Mucosa of stomach (tissue), 1 donor: ENCODE measurements at regions not wholly inside any gene's neighbourhood (a gene's known extent, or its start where the extent isn't known, plus 50 kb on each side); places are given as distances from the start of the nearest gene placed in this dataset.
"Not testable (repeated sequence)": the region's sequence is repeated elsewhere in the genome, so short reads cannot be mapped to it uniquely, and the experiment has no call there.

Experiments used
- H3K27me3 ChIP-seq: one replicate; pipeline ENCODE4 v1.7.0; 2013; ENCODE audit warnings: mild to moderate bottlenecking, low read length; ENCODE audit not compliant: control insufficient read depth, insufficient read depth
- H3K36me3 ChIP-seq: one replicate; pipeline ENCODE4 v1.7.0; 2013; ENCODE audit warnings: low read length; ENCODE audit not compliant: control insufficient read depth, insufficient read depth
- H3K4me1 ChIP-seq: one replicate; pipeline ENCODE4 v1.7.0; 2013; ENCODE audit warnings: mild to moderate bottlenecking, low read length; ENCODE audit not compliant: control insufficient read depth, insufficient read depth
- H3K4me3 ChIP-seq: one replicate; pipeline ENCODE4 v1.7.0; 2013; ENCODE audit warnings: low read length
- H3K9ac ChIP-seq: one replicate; pipeline ENCODE4 v1.7.0; 2013; ENCODE audit warnings: mild to moderate bottlenecking, low read length, moderate library complexity
- H3K9me3 ChIP-seq: one replicate; pipeline ENCODE4 v1.7.0; 2013; ENCODE audit warnings: mild to moderate bottlenecking, low read length, moderate library complexity; ENCODE audit not compliant: control insufficient read depth
- donor health status: Pancreatic carcinoma.

- no peaks in the 10 kb centered on the region for H3K9me3 ChIP-seq
- no peaks in the 10 kb centered on the region for H3K27me3 ChIP-seq
- H3K4me1 ChIP-seq: no peaks in the 10 kb centered on the region
- no peak overlapping the region for H3K9ac ChIP-seq
- no peak overlapping the region for H3K4me3 ChIP-seq
- H3K36me3 ChIP-seq: no peaks in the 10 kb centered on the region
These were observed 164.8 kb upstream of the MAN1A1 start for GRCh38 chr6:119514345-119514744.

DNA sequence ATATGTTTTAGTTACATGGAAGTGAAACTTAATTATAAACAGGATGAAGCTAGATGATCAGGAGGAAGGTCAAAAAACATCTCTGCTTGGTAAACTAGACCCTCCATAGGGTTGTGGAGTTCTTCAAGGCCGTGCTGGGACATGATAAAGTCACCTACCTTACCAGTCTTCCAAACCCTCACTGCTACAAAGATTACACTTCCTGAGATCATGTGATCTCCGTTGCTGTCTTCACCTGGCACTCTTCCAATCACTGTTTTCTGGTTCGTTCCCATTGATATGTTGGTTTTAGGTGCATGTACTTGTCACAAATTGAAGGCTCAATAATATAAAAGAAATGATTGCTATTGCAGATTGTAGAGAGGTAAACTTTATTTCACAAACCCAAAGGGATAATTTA is 161.5 kb upstream of the MAN1A1 start:
- no peak overlapping the region for H3K9ac ChIP-seq

GRCh38 chr6:119510246-119510645 is 160.7 kb upstream of the MAN1A1 start:
- Histone ChIP-seq H3K4me1 (no peaks in the 10 kb centered on the region), H3K36me3 (no peaks in the 10 kb centered on the region), H3K27me3 (no peaks in the 10 kb centered on the region)

More for the DNA sequence above, 161.5 kb upstream of the MAN1A1 start:
- Histone ChIP-seq H3K4me1 (no peaks in the 10 kb centered on the region), H3K9me3 (no peaks in the 10 kb centered on the region), H3K36me3 (no peaks in the 10 kb centered on the region), H3K4me3 (no peak overlapping the region), H3K27me3 (no peaks in the 10 kb centered on the region)

GRCh38 chr6:119506631-119507174 is 157.1 kb upstream of the MAN1A1 start:
- Histone ChIP-seq H3K36me3 (no peaks in the 10 kb centered on the region), H3K9me3 (no peaks in the 10 kb centered on the region), H3K4me1 (no peaks in the 10 kb centered on the region), H3K4me3 (no peak overlapping the region), H3K9ac (no peak overlapping the region), H3K27me3 (no peaks in the 10 kb centered on the region)

More at GRCh38 chr6:119510246-119510645, 160.7 kb upstream of the MAN1A1 start:
- Histone ChIP-seq H3K4me3 (no peak overlapping the region), H3K9me3 (no peaks in the 10 kb centered on the region), H3K9ac (no peak overlapping the region)

DNA sequence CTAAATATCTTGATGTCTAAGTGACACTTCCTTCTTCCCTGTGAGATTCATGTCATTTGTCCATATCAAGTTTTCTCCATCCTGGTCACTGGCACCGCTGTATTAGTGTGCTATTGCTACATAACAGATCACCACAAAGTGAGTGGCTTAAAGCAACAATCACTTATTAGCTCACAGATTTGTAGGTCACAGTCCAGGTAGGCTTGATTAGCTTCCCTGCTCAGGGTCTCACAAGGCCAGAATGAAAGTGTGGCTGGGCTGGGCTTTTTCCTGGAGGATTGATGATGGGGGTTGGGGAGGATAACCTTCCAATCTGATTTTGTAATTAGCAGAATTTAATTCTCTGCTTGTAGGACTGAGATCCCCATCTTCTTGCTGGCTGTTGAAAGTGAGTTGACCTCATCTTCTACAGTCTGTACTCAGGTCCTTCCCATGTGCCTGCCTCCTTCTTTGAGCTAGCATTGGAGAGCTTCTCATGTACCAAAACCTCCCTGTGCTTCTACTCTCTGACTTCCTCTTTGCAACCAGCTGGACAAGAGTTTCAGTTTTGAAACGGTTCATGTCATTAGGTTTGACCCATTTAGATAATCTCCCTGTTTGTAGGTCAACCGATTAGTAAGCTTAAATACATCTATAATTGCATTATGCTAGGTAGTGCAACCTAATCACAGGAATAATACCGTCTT is 152.4 kb upstream of the MAN1A1 start:
- Histone ChIP-seq H3K27me3 (no peaks in the 10 kb centered on the region), H3K4me1 (no peaks in the 10 kb centered on the region), H3K4me3 (no peak overlapping the region), H3K9me3 (no peaks in the 10 kb centered on the region), H3K36me3 (no peaks in the 10 kb centered on the region), H3K9ac (no peak overlapping the region)

DNA sequence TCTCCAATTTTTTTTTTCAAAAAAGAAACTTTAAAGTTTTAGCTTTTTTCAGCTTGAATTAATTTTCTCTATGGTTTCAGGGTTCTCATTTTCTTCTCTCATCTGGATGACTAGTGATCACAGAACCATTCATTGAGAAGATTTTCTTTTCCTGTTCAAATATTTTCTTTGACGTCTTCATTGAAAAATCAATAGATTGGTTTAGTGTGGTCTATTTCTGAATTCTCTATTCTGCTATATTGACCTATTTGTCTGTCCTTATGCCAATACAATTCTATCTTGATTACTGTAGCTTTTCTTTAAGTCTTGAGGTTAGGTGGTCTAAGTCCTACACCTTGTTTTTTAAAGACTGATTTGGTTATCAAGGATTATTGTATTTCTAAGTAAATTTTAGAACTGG is 150.2 kb upstream of the MAN1A1 start:
- Histone ChIP-seq H3K4me1 (no peaks in the 10 kb centered on the region), H3K4me3 (no peak overlapping the region), H3K9me3 (no peaks in the 10 kb centered on the region), H3K36me3 (no peaks in the 10 kb centered on the region), H3K9ac (no peak overlapping the region), H3K27me3 (no peaks in the 10 kb centered on the region)

DNA sequence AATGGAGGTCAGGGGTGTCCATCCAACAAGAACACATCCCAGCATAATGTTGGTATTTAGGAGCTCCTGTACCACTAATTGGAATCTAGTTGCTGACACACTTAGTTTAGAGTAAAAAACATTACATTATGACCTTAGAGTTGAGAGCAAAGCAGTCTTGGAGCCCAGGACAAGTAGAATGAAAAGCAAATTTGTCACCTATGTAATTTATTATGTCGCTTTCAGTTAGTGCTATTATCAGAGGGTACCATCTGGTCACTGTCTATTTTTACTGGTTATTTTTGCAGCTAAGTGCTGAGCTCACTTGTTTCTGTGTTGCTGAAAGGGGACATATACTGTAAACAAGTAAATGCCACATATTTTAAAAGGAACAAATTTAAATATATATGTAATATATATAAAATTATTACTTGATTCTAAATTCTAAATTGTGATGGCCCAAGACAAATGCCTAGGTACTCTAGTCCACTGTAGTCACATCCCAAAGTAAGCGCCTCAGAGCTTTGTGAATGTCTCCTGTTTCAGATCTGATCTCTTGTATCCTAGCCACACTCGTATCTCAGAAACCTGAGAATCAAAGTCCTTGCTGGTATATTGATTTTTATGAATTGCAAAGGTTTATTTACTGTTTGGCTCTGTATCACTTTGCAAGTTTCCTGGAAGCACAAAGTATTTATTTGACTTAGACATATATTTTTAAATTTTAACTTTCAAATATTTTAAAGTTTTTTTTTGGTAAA is 148.6 kb upstream of the MAN1A1 start:
- H3K9me3 ChIP-seq: no peaks in the 10 kb centered on the region
- H3K36me3 ChIP-seq: no peaks in the 10 kb centered on the region
- peaks cover 15% of the 10 kb centered on the region for H3K4me1 ChIP-seq
- H3K4me3 ChIP-seq: no peak overlapping the region
- H3K9ac ChIP-seq: no peak overlapping the region
- H3K27me3 ChIP-seq: no peaks in the 10 kb centered on the region

DNA sequence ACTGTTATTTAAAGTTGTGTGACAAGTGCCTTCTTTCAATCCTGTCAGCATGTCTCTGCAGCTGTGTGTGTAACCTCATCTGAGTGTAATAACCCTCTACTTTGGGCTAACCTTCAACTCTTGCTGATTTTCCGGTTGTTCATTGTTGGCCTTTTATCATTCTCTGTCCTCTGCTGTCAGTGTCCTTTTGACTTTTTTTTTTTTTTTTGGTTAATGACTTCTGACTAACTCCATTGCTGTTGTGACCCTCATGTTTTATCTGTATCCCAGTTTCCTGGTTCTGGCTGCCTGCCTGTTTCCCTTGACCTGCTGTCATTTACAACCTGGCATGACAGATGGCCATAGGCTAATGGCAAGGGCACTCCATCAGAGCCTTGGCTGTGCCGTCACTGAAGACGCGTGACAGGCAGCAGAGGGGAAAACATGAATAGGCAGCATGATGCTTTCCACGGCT is 145.7 kb upstream of the MAN1A1 start:
- no peaks in the 10 kb centered on the region for H3K36me3 ChIP-seq
- H3K4me1 ChIP-seq: peaks cover 15% of the 10 kb centered on the region
- no peak overlapping the region for H3K4me3 ChIP-seq
- H3K9ac ChIP-seq: no peak overlapping the region
- H3K9me3 ChIP-seq: no peaks in the 10 kb centered on the region
- H3K27me3 ChIP-seq: no peaks in the 10 kb centered on the region

GRCh38 chr6:119493980-119494379 is 144.4 kb upstream of the MAN1A1 start:
- Histone ChIP-seq H3K9me3 (no peaks in the 10 kb centered on the region), H3K9ac (no peak overlapping the region), H3K4me1 (peaks cover 15% of the 10 kb centered on the region), H3K36me3 (no peaks in the 10 kb centered on the region), H3K27me3 (no peaks in the 10 kb centered on the region), H3K4me3 (no peak overlapping the region)

DNA sequence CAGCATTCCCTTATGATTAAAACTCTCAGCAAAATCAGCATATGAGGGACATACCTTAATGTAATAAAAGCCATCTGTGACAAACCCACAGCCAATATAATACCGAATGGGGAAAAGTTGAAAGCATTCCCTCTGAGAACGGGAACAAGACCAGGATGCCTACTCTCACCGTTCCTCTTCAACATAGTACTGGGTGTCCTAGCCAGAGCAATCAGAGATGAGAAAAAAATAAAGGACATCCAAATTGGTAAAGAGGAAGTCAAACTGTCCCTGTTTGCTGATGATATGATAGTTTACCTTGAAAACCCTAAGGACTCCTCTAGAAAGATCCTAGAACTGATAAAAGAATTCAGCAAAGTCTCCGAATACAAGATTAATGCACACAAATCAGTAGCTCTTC is 141.6 kb upstream of the MAN1A1 start:
- not testable (repeated sequence) for H3K4me3 ChIP-seq, H3K9ac ChIP-seq, H3K27me3 ChIP-seq, H3K36me3 ChIP-seq, H3K9me3 ChIP-seq
- peaks cover 15% of the 10 kb centered on the region for H3K4me1 ChIP-seq

DNA sequence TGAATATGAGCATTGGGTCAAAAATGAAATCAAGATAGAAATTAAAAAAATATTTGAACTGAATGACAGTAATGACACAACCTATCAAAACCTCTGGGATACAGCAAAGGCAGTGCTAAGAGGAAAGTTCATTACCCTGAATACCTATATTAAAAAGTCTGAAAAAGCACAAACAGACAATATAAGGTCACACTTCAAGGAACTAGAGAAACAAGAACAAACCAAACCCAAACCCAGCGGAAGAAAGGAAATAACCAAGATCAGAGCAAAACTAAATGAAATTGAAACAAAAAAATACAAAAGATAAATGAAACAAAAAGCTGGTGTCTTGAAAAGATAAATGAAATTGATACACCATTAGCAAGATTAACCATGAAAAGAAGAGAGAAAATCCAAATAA is 140.5 kb upstream of the MAN1A1 start:
- not testable (repeated sequence) for H3K36me3 ChIP-seq, H3K9ac ChIP-seq, H3K27me3 ChIP-seq, H3K9me3 ChIP-seq, H3K4me3 ChIP-seq
- H3K4me1 ChIP-seq: peaks cover 15% of the 10 kb centered on the region

DNA sequence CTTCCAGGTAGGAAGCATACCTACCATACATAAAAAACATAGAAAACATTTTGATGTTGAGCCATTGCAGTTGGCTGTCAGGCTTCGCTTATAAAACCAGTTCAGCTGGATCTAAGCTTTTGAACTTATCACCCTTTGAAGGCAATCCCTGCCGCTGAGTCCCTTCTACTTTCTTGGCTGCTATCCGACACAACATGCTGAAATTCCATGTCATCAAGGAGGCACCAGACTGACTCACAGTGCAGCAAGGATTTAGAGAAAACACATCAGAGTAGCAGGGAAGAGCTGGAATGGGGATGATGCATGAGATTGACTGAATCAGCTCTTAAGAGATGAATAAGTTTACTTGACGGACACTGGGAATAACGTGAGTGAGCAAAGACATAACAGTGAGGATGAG is 135.0 kb upstream of the MAN1A1 start:
- H3K36me3 ChIP-seq: no peaks in the 10 kb centered on the region
- no peak overlapping the region for H3K9ac ChIP-seq
- no peak overlapping the region for H3K4me3 ChIP-seq

More for the DNA sequence above, 135.0 kb upstream of the MAN1A1 start:
- Histone ChIP-seq H3K4me1 (no peaks in the 10 kb centered on the region), H3K27me3 (no peaks in the 10 kb centered on the region), H3K9me3 (no peaks in the 10 kb centered on the region)
